HepG2 (cell line): ENCODE measurements at regions not wholly inside any gene's neighbourhood (a gene's known extent, or its start where the extent isn't known, plus 50 kb on each side); places are given as distances from the start of the nearest gene placed in this dataset.

Experiments used
- ATAC-seq: fragments of 200-7000 bp; cut with Tn5 transposase; 3 replicates; pipeline ENCODE4 v1.9.1; 2020; ENCODE audit warnings: mild to moderate bottlenecking, moderate library complexity
- BruUV-seq: library from RNA; stranded (reverse); fragments of 400-500 nt; replicated peaks from 2 replicates; lab custom pipeline; 2021; lab: Mats Ljungman, UMichigan
- CTCF ChIA-PET: fragments of 300-600 bp; formaldehyde crosslinking; extraction: SDS; loops from one replicate; lab custom pipeline; 2021; ENCODE audit warnings: low total read pairs, inconsistent platforms, low intra/inter-chr PET ratio; lab: Yijun Ruan, JAX
- POLR2A ChIA-PET: fragments of 350-600 bp; sonication (Branson Sonifier 250); formaldehyde crosslinking; loops from one replicate; lab custom pipeline; 2020; ENCODE audit warnings: antibody characterized with exemption, inconsistent platforms; lab: Yijun Ruan, JAX
- DNase-seq: peaks from one replicate; pipeline ENCODE4 v3.0.0-alpha.2; 2015; ENCODE audit warnings: low spot score
- FAIRE-seq: peaks from 3 replicates; lab custom pipeline; 2011; peaks lifted over from hg19 to GRCh38; lab: Jason Lieb, UNC
- H2AFZ ChIP-seq: one replicate; pipeline ENCODE4 v1.6.1; 2011; ENCODE audit warnings: low read length, inconsistent platforms
- H3K27ac ChIP-seq: fragments of 300-600 bp; 3 replicates; pipeline ENCODE4 v1.8.0; 2011; ENCODE audit warnings: mixed run types, mild to moderate bottlenecking, mixed read lengths, low read length, inconsistent platforms; ENCODE audit not compliant: insufficient read depth; ENCODE audit errors: extremely low read length
- H3K27me3 ChIP-seq, 2 experiments: fragments of 200-600 bp in 1 of 2; 2 replicates in 1 of 2; 3 replicates in 1 of 2; pipeline versions ENCODE4 v1.6.0 to v1.8.0; 2011; ENCODE audit warnings: low read length in 2 of 2, mild to moderate bottlenecking in 2 of 2, moderate library complexity in 2 of 2, inconsistent platforms in 1 of 2; ENCODE audit not compliant: insufficient read depth in 2 of 2, control insufficient read depth in 1 of 2
- H3K36me3 ChIP-seq, 2 experiments: fragments of 200-600 bp in 1 of 2; replicated peaks in 1 of 2; 2 replicates in 1 of 2; 3 replicates in 1 of 2; pipeline versions ENCODE4 v1.5.1 to v1.8.0; 2011; ENCODE audit warnings: low read length in 2 of 2, inconsistent platforms in 1 of 2; ENCODE audit not compliant: insufficient read depth in 2 of 2, control insufficient read depth in 1 of 2
- H3K4me1 ChIP-seq: 2 replicates; pipeline ENCODE4 v1.5.1; 2012; ENCODE audit warnings: low read length, inconsistent platforms; ENCODE audit not compliant: insufficient read depth
- H3K4me2 ChIP-seq: 2 replicates; pipeline ENCODE4 v1.6.0; 2011; ENCODE audit warnings: low read depth, low read length, inconsistent platforms
- H3K4me3 ChIP-seq, 3 experiments: fragments of 200-600 bp in 1 of 3; sonication (generic), shearing (Covaris generic) in 1 of 3; replicated peaks in 1 of 3; 2 replicates each; pipeline ENCODE4 v1.5.1; 2011 to 2016; ENCODE audit warnings: low read length in 3 of 3, inconsistent platforms in 2 of 3, low read depth in 2 of 3, mild to moderate bottlenecking in 2 of 3, control low read depth in 1 of 3, mixed read lengths in 1 of 3; ENCODE audit not compliant: insufficient read depth in 1 of 3
- H3K79me2 ChIP-seq: one replicate; pipeline ENCODE4 v1.6.1; 2011; ENCODE audit warnings: low read length, inconsistent platforms; ENCODE audit not compliant: insufficient read depth
- H3K9ac ChIP-seq: 2 replicates; pipeline ENCODE4 v1.6.0; 2011; ENCODE audit warnings: mild to moderate bottlenecking, low read depth, low read length, inconsistent platforms; ENCODE audit not compliant: insufficient read depth
- H3K9me3 ChIP-seq: 2 replicates; pipeline ENCODE4 v1.5.1; 2012; ENCODE audit warnings: mild to moderate bottlenecking, low read length
- H4K20me1 ChIP-seq: 2 replicates; pipeline ENCODE4 v1.6.0; 2011; ENCODE audit warnings: inconsistent platforms, mild to moderate bottlenecking, low read length, moderate library complexity; ENCODE audit not compliant: insufficient read depth
- HDAC6 ChIP-seq: fragments of 200-600 bp; sonication (generic); IDR thresholded peaks from 2 replicates; pipeline ENCODE4 v1.7.0; 2017; ENCODE audit warnings: mild to moderate bottlenecking, antibody characterized with exemption, low read length, low read depth
- HES4 ChIP-seq: sonication (generic); formaldehyde crosslinking; IDR thresholded peaks from 2 replicates; pipeline ENCODE4 v1.9.0; 2021; ENCODE audit warnings: mild to moderate bottlenecking, missing genetic modification reagents, borderline replicate concordance
- MTF1 ChIP-seq: sonication (generic); formaldehyde crosslinking; IDR thresholded peaks from 2 replicates; pipeline ENCODE4 v1.5.0; 2020; ENCODE audit warnings: missing genetic modification reagents
- PLSCR1 ChIP-seq: sonication (generic); formaldehyde crosslinking; IDR thresholded peaks from 2 replicates; pipeline ENCODE4 v1.5.0; 2020; ENCODE audit warnings: missing genetic modification reagents, mild to moderate bottlenecking, borderline replicate concordance
- SIX4 ChIP-seq: sonication (generic); formaldehyde crosslinking; IDR thresholded peaks from 2 replicates; pipeline ENCODE4 v1.4.0; 2020; ENCODE audit warnings: missing genetic modification reagents
- SMC3 ChIP-seq: IDR thresholded peaks from 2 replicates; pipeline ENCODE4 v1.6.1; 2011; ENCODE audit warnings: low read length, improper control_type of control experiment
- ZNF121 ChIP-seq: sonication (generic); formaldehyde crosslinking; IDR thresholded peaks from 2 replicates; pipeline ENCODE4 v1.5.0; 2020; ENCODE audit warnings: mild to moderate bottlenecking, missing genetic modification reagents
- ZNF251 ChIP-seq: sonication (generic); formaldehyde crosslinking; IDR thresholded peaks from 2 replicates; pipeline ENCODE4 v1.9.0; 2021; ENCODE audit warnings: mild to moderate bottlenecking, missing genetic modification reagents
- ZNF841 ChIP-seq: sonication (generic); formaldehyde crosslinking; IDR thresholded peaks from 2 replicates; pipeline ENCODE4 v1.8.1; 2023; ENCODE audit warnings: missing genetic modification reagents, borderline replicate concordance
- WGBS: methylation state at CpG from one replicate; pipeline ENCODE4 v1.1.6; 2017; ENCODE audit warnings: low lambda C conversion rate; 5-methylcytosine and 5-hydroxymethylcytosine counted together
- in situ Hi-C: cut with HindIII; loops from 2 replicates; pipeline ENCODE4 v1.10.0; 2017; ENCODE audit warnings: low pct_unique_long_range_greater_than_20kb; ENCODE audit not compliant: extremely low pct_ligation_motif_present
- intact Hi-C: fragments of 100-400 bp; cut with micrococcal nuclease; formaldehyde crosslinking; loops from one replicate; pipeline ENCODE4 v1.10.0; 2022; ENCODE audit not compliant: unreplicated experiment
- TF ChIP-seq, protein P1 (sequence below): sonication (generic); formaldehyde crosslinking; IDR thresholded peaks from 2 replicates; pipeline ENCODE4 v1.8.0; 2022; ENCODE audit warnings: missing genetic modification reagents, low read depth, mild to moderate bottlenecking, borderline replicate concordance
- TF ChIP-seq, protein P2 (sequence below): sonication (generic); formaldehyde crosslinking; IDR thresholded peaks from 2 replicates; pipeline ENCODE4 v1.4.0; 2020; ENCODE audit warnings: missing genetic modification reagents, low read depth, mild to moderate bottlenecking, borderline replicate concordance
- TF ChIP-seq, protein P3 (sequence below): sonication (generic); formaldehyde crosslinking; IDR thresholded peaks from 2 replicates; pipeline ENCODE4 v1.8.1; 2023; ENCODE audit warnings: missing genetic modification reagents, inconsistent platforms, borderline replicate concordance
- TF ChIP-seq, protein P4 (sequence below), 2 experiments: sonication (generic) in 1 of 2; formaldehyde crosslinking in 1 of 2; IDR thresholded peaks; 2 replicates each; pipeline versions ENCODE4 v1.6.1 to v1.9.0; 2014 to 2022; ENCODE audit warnings: antibody characterized with exemption in 1 of 2, borderline replicate concordance in 1 of 2, inconsistent platforms in 1 of 2, low read depth in 1 of 2, missing genetic modification reagents in 1 of 2

GRCh38 chr12:92614502-92614901, 88.3 kb upstream of the PLEKHG7 start:
- ATAC-seq (no peak), DNase-seq (no peak), FAIRE-seq (no peak)
- no peak overlapping the region for H3K9ac ChIP-seq
- no peak overlapping the region for H3K27ac ChIP-seq
- no TSS peak for BruUV-seq
- H3K36me3 ChIP-seq, result no peaks in the 10 kb centered on the region
- TF ChIP-seq, protein P1, sequence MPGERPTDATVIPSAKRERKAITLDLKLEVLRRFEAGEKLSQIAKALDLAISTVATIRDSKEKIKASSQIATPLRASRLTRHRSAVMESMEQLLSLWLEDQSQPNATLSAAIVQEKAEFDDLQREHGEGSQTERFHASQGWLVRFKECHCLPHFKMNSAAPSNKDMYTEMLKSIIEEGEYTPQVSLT (CRISPR knock-in tag), result no peak
- TF ChIP-seq MTF1 (CRISPR knock-in tag) (no peak), PLSCR1 (no peak), ZNF841 (CRISPR knock-in tag) (no peak), ZNF251 (CRISPR knock-in tag) (no peak), HES4 (no peak), SIX4 (CRISPR knock-in tag) (no peak), ZNF121 (no peak), HDAC6 (no peak), SMC3 (no peak)
- TF ChIP-seq, protein P2, sequence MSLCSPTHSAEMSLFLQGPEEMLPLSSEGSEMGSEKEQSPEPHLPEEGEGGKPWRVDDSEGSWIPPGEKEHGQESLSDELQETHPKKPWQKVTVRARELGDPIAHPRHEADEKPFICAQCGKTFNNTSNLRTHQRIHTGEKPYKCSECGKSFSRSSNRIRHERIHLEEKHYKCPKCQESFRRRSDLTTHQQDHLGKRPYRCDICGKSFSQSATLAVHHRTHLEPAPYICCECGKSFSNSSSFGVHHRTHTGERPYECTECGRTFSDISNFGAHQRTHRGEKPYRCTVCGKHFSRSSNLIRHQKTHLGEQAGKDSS (CRISPR knock-in tag), result no peak
- TF ChIP-seq, protein P3, sequence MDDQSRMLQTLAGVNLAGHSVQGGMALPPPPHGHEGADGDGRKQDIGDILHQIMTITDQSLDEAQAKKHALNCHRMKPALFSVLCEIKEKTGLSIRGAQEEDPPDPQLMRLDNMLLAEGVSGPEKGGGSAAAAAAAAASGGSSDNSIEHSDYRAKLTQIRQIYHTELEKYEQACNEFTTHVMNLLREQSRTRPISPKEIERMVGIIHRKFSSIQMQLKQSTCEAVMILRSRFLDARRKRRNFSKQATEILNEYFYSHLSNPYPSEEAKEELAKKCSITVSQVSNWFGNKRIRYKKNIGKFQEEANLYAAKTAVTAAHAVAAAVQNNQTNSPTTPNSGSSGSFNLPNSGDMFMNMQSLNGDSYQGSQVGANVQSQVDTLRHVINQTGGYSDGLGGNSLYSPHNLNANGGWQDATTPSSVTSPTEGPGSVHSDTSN, result no peak
- TF ChIP-seq, protein P4, sequence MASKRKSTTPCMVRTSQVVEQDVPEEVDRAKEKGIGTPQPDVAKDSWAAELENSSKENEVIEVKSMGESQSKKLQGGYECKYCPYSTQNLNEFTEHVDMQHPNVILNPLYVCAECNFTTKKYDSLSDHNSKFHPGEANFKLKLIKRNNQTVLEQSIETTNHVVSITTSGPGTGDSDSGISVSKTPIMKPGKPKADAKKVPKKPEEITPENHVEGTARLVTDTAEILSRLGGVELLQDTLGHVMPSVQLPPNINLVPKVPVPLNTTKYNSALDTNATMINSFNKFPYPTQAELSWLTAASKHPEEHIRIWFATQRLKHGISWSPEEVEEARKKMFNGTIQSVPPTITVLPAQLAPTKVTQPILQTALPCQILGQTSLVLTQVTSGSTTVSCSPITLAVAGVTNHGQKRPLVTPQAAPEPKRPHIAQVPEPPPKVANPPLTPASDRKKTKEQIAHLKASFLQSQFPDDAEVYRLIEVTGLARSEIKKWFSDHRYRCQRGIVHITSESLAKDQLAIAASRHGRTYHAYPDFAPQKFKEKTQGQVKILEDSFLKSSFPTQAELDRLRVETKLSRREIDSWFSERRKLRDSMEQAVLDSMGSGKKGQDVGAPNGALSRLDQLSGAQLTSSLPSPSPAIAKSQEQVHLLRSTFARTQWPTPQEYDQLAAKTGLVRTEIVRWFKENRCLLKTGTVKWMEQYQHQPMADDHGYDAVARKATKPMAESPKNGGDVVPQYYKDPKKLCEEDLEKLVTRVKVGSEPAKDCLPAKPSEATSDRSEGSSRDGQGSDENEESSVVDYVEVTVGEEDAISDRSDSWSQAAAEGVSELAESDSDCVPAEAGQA (IDR thresholded peaks at IDR 0.05; ENCODE audit: low read depth), result no peak
- TF ChIP-seq, protein P4 (CRISPR knock-in tag; IDR thresholded peaks at IDR 0.05; ENCODE audit: borderline replicate concordance), result no peak
- H4K20me1 ChIP-seq, result no peaks in the 10 kb centered on the region
- 47% methylated on average over 4 of the region's 4 CpGs for WGBS
- H2AFZ ChIP-seq, result no peak overlapping the region
- no peaks in the 10 kb centered on the region for H3K27me3 ChIP-seq
- no peaks in the 10 kb centered on the region for H3K9me3 ChIP-seq
- intact Hi-C loops (no loop called here), in situ Hi-C loops (loop anchor here (25.0 kb wide), 1 partner anchor 1227 kb away; no protein-coding TSS in a partner anchor)
- H3K4me1 ChIP-seq, result no peaks in the 10 kb centered on the region
- CTCF ChIA-PET, result no interaction called here
- no peaks in the 10 kb centered on the region for H3K79me2 ChIP-seq
- POLR2A ChIA-PET, result no interaction called here
- H3K4me3 ChIP-seq, result no peak overlapping the region
- H3K4me2 ChIP-seq, result no peak overlapping the region
